Inflammatory macrophage treated with lipopolysaccharide for 1 hour (primary cell): ENCODE measurements at regions not wholly inside any gene's neighbourhood (a gene's known extent, or its start where the extent isn't known, plus 50 kb on each side); places are given as distances from the start of the nearest gene placed in this dataset.

Experiments
- DNase-seq, 2 donors: peaks; one replicate each; pipeline ENCODE4 v3.0.0-alpha.2; 2020 to 2022

DNA sequence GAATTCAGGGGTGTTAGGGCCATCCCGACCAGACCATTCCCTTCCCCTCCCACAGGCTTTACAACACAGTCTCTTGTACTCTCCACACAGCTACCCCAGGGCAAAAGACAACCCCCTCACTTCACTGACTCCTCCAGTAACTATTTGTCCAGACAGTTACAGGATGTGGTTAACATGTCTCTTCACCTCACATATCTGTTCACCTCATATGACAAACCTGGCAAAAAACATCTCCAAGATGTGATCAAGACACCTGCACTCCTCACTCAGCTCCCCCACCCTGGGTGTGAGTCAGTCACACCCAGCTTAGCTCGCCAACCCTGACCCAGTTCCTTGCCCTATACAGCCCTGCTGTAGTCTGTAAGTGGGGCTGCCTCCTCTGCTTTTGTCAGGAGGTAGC lies 490.5 kb upstream of the CHRM3 start:
- DNase-seq = no peak

GRCh38 chr1:238892612-238893011 lies 493.8 kb upstream of the CHRM3 start:
- no peak for DNase-seq

DNA sequence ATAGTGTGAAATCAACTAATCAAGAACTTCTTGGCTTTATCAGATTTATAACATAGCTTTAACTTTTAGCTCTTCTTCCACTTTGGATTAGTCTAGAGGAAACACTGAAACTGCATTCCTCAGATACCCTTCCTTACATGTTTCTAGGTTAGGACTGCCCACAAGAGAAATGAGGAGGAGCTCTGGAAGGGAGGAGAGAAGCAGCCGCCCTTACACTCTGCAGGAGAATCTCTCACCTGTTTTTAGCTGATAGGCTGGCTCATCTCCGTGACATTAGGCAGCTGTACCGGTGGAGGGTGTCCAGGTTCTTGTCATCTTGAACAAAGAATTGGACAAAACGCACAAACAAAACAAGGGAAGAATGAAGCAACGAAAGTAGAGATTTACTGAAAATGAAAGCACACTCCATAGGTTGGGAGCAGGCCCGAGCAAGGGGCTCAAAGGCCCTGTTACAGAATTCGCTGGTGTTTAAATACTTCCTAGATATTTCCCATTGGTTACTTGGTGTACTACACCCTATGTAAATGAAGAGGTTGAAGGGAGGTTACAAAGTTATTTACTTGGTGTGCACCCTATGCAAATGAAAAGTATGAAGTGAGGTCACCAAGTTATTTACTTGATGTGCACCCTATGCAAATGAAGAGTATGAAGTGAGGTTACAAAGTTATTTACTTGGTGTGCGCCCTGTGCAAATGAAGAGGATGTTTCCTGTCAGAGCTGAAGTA lies 524.9 kb upstream of the CHRM3 start:
- DNase-seq = no peak

DNA sequence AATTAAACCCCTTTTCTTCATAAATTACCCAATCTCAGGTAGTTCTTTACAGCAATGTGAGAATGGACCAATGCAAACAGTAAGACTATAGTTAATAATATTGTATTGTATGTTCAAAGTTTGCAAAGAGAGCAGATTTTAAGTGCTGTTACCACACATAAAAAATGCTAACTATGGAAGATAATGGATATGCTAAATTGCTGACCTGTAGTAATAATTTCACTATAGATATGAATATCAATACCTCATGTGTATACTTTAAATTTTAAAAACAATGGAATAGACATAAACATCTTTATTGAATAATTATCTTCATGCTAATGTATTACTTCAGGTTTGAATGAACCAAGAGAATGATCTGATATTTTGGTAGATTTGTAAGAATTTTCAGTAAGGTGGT lies 552.4 kb upstream of the CHRM3 start:
- DNase-seq = no peak

DNA sequence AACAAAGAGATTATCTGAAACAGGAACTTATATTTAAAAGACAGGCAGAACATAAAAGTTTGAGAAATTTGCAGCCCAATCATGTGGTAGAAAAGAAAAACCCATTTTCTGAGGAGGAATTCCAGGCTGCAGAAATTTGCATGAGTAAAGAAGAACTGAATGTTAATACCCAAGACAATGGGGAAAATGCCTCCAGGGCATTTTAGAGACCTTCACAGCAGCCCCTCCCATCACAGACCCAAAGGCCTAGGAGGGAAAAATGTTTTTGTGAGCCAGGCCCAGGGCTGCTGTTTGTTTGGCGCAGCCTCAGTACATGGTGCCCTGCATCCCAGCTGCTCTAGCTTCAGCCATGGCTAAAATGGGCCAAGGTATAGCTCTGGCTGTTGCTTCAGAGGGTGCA lies 554.3 kb upstream of the CHRM3 start:
- no peak for DNase-seq

- DNase-seq = no peak
Measured at GRCh38 chr1:238830036-238830611, 556.2 kb upstream of the CHRM3 start.

DNA sequence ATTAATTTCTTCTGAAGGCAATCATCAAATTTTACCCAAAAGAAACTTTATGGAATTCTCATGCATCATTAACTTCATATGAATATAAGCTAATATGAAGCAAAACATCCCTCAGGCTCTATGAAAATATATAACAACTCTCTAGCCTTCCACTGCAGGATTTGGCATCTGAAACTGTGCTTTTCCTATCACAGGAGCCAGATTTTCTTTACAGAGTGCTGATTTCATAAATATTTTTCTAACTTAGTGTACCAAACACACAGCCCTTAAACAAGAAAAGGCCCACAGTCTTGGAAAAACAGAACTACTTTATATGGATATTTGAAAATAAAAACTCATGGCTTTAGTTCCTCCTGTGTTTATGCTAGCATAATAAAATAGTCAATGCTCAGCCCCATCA lies 559.5 kb upstream of the CHRM3 start:
- DNase-seq = no peak

- no peak for DNase-seq
Measured at GRCh38 chr1:238823416-238823815, 563.0 kb upstream of the CHRM3 start.

DNA sequence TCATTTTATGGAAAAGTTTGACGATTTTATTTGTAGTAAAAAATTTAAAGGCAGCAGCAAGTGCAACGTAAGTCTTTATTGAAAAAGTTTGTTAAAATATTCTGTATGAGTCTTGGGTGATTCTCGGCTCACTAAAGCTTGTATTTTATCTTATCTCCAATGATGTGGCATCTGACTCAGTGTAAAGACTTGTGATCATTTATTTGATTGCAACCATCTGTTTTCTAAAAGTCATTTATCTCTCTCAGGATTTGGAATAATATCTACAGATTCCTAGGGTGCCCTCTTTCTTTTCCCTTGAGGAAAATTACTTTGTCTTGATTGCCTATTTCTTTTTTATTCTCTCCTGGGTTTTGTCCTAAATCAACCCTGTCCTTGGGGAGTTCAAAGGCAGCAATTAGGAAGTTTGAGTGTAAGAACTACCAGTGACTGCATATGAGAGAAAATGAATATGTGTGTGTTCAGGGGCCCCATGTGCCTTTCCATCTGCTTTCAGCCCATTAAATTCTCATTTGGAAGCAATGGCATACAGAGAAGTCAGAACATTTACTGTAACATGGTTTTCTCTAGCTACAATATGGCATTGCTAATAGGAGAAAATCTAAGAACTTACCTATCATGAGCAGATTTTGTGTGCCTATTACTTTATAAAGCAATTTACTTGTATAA lies 575.0 kb upstream of the CHRM3 start:
- no peak for DNase-seq

GRCh38 chr1:238790882-238791281 lies 595.5 kb upstream of the CHRM3 start:
- DNase-seq = no peak

- DNase-seq = no peak
Measured at GRCh38 chr1:238789916-238790667, 596.3 kb upstream of the CHRM3 start.

DNA sequence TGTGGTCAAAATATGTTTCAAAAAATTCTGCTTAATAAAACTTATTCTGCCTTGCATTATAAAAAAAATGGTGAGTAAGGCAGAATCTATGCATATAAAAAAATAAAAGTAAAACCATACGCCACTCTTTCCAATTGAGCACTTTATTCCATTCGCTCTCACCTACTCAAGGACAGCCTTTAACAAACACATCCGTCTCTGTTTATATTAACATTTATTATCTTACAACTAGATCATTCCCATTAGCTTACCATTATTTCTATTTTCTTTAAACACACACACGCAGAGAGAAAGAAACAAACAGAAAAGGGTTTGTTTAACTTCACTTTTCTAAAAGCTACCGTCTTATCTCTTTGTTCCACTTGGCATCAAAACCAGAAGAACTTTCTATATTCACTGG lies 598.9 kb upstream of the CHRM3 start:
- DNase-seq = no peak

GRCh38 chr1:238783633-238784032 lies 602.7 kb upstream of the CHRM3 start:
- DNase-seq = no peak

- no peak for DNase-seq
Measured at GRCh38 chr1:238779716-238780115, 606.7 kb upstream of the CHRM3 start.

DNA sequence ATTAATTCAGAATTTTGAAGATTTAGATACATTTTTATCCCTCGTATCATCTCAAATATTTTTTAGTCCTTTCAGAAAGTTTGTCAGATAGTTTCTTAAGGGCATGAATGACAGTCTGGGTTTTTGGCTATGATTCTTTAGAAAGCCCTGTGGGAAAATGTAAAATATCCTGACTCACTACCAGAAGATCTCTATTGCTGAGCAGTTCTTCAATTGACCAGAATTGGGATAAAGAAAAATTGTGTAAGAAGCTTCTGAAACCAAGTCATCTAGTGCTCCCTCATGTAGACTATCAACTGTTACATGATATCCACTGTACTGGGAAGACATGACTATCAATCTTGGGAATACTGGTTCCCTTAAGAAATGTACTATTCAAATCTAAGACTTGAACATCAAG lies 608.3 kb upstream of the CHRM3 start:
- no peak for DNase-seq

GRCh38 chr1:238777551-238777950 lies 608.8 kb upstream of the CHRM3 start:
- no peak for DNase-seq

DNA sequence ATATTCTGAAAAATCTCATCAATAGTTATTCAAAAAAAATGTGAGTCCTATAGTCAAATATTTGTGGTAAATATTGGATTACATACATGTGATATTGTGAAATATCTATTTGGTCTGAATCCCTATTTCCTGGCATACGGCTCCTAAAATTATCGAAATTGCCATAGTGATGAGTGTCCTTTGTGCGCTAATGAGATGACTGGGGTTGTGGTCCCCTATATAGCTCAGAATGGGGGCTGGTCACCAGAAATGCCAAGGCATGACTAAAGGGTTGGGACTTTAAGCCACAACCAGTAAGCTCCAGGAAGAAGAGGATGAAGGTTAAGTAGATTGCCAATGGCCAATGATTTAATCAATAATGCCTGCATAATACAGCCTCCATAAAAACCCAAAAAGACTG lies 610.2 kb upstream of the CHRM3 start:
- DNase-seq = no peak

DNA sequence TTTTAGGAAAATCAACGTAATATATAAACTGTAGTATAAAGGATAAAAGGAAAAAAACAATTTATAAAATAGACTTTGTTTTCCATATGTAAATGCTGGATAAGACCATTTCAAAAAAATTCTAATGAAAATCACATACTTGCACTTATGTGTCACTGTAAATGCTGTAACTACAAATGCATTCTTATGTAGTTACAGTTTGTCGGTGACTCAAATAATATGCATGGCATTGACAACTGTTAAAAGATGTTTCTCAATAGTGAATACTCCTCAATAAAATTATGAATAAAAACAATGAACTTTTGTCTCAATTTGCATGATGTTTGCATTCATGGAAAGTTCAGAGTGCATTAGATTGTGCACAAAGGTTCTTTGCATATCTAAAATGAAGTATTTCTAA lies 614.0 kb upstream of the CHRM3 start:
- DNase-seq = no peak

- DNase-seq = no peak
Measured at GRCh38 chr1:238767321-238767720, 619.0 kb upstream of the CHRM3 start.

DNA sequence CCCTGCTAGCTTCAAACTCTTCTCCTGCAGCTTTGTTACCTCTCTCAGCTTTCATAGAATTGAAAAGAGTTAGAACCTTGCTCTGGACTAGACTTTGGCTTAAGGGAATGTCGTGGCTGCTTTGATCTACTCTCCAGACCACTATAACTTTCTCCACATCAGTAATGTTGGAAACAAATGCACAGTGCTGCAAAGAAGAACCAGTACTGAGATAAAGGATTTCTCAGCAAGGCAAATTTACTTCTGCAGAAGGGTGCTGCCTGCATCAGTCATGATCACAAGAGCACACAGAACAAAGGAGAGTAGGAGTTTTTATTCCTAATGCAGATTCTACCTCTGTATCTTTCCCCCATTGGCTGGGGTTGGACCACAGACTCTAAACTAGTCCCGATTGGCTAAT lies 621.6 kb upstream of the CHRM3 start:
- no peak for DNase-seq

DNA sequence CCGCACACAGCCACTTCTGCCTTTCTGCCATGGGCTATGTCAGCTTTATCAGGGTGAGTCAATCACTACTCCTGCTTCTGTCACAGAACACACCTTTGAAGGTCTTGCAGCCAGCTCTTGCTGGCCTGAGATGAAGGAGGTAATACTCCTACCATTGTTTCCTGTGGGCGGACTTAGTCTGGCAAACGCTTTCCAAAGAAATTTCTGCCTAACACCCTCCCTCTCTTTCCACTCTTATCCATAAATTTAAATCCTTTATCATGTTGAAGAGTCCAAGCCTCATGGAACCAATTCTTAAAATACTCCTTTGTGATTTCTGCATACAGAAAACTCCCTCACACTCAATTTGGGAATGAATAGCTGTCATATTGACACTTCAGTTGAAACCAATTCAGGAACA lies 633.1 kb upstream of the CHRM3 start:
- DNase-seq = no peak

GRCh38 chr1:238752327-238752726 lies 634.0 kb upstream of the CHRM3 start:
- no peak for DNase-seq

GRCh38 chr1:238745069-238745468 lies 641.3 kb upstream of the CHRM3 start:
- DNase-seq = no peak

DNA sequence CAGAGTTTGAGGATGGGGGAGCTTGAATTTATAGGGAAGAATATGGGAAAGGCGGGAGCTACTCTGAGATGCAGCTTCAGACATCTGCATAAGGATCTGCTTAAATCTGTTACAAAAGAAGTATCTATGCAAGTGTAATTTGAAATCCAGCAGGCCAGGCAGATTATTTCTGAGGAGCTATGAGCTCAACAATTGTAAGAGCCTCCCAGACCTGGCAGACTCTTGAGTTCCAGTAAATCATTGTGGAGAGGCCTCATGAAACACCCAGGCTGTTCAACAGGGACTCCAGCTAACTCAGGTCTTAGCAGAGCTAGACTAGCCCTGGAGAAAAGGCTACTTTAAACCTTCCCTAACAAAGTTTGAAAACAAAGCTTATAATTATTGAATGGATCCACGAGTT lies 647.5 kb upstream of the CHRM3 start:
- no peak for DNase-seq
